ENCODE measurements at regions not wholly inside any gene's neighbourhood (a gene's known extent, or its start where the extent isn't known, plus 50 kb on each side); places are given as distances from the start of the nearest gene placed in this dataset.

DNA sequence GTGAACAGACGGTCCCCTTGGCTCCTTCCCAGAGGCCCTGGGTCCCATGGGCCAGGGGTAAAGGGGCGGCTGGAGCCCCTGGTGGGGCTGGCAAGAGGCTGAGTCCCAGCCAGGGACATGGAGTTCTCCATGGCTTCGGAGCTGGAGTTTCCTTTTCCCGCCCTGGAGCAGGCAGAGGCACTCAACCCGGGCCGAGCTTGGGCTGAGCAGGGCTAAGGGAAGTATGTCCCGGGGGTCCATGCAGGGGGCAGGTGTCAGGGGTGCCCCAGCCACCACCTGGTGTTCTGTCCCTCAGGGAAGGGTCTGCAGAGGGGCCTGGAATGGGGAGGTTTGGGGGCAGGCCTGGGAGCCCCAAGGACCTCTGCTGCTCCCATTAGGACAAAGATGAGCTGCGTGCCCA, 54.0 kb upstream of the TPM4 start:
- ATAC-seq, result no peak
- no peak overlapping the region for H3K27ac ChIP-seq
- TF ChIP-seq CTCF (IDR thresholded peaks at IDR 0.05) (no peak), POLR2A (IDR thresholded peaks at IDR 0.05) (no peak)
- intact Hi-C loops (cut with DNase I), result no loop called here
- no peaks in the 10 kb centered on the region for H3K27me3 ChIP-seq
- H3K36me3 ChIP-seq (replicated peaks in 1 of 2; ENCODE audit: insufficient read depth in 1 of 2, low read depth in 2 of 2), result no peaks in the 10 kb centered on the region
- H3K9me3 ChIP-seq, result no peaks in the 10 kb centered on the region
- 40 to 50% methylated on average over 2 to 8 of the region's 8 CpGs for WGBS, 2 donors
- no peak overlapping the region for H3K4me3 ChIP-seq
- DNase-seq, result no peak
- H3K4me1 ChIP-seq, result no peaks in the 10 kb centered on the region

DNA sequence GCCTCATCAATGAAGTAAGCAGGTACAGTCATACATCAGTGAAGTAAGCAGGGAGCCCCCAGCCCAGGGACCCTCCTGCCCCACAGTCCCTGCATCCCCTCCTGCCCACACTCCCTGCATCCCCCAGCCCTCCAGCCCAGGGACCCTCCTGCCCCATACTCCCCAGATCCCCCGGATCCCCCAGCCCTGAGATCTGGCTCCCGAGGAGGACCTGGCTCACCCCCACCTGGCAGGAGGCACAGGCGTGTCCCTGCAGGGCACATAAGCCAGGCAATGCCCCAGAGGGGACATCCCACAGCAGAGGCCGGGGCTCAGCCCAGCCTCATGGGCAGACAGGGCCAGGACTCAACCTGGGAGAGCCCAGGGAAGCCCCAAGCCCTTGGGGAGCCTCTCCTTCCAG, 53.6 kb upstream of the TPM4 start:
- Histone ChIP-seq H3K36me3 (replicated peaks in 1 of 2; ENCODE audit: insufficient read depth in 1 of 2, low read depth in 2 of 2) (no peaks in the 10 kb centered on the region), H3K27ac (no peak overlapping the region), H3K4me3 (no peak overlapping the region), H3K4me1 (no peaks in the 10 kb centered on the region), H3K27me3 (no peaks in the 10 kb centered on the region), H3K9me3 (no peaks in the 10 kb centered on the region)
- 63 to 69% methylated on average over 2 to 4 of the region's 4 CpGs for WGBS, 2 donors
- intact Hi-C loops (cut with DNase I), result no loop called here
- TF ChIP-seq CTCF (IDR thresholded peaks at IDR 0.05) (no peak), POLR2A (IDR thresholded peaks at IDR 0.05) (no peak)
- no peak for DNase-seq
- no peak for ATAC-seq

- no peak for DNase-seq
- WGBS, 2 donors, result 0 to 67% methylated on average over 1 to 14 of the region's 14 CpGs
- no peak for TF ChIP-seq POLR2A (IDR thresholded peaks at IDR 0.05)
- Histone ChIP-seq H3K27me3 (no peaks in the 10 kb centered on the region), H3K27ac (no peak overlapping the region), H3K4me3 (no peak overlapping the region), H3K36me3 (replicated peaks in 1 of 2; ENCODE audit: insufficient read depth in 1 of 2, low read depth in 2 of 2) (no peaks in the 10 kb centered on the region), H3K4me1 (no peaks in the 10 kb centered on the region), H3K9me3 (no peaks in the 10 kb centered on the region)
- intact Hi-C loops (cut with DNase I), result no loop called here
- no peak for ATAC-seq
These were observed 53.0 kb upstream of the TPM4 start for GRCh38 chr19:16023146-16023915.

DNA sequence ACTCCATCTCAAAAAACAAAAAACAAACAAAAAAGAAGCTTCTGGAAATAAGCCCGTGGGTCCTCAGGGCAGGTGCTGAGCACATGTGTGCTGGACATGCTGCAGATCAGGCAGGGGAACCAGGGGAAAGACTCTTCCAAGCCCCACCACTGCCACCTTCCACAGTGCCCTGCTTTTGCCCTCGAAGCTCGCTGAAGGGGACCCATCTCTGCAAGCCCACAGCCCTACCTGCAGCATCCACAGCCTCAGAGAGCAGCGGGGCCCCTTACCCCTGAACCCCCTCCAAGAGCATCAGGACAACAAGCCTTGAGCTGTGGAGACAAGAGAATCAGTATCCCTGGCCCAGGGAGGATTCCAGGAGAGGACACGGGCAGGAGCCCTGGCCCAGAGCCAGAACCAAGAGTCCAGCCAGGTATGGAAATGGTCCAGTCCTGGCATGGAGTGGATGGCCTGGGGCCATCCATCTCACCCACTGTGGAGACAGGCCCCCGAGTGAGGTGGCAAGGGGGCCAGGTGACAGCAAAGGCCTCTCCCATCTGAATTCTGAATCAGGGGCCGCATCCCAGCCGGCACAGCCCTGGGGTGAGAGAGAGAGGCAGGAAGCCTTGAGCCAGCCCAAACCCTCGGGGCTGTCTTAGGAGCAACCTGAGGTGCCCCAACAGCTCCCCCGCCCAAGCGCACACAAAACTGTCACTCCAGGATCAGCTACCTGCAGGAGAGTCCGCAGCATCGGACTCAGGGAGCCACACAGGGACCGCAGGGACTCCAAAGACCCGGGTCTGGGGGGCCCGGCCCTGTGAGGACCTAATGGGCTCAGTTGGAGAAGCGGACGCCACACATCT, 51.8 kb upstream of the TPM4 start:
- no peaks in the 10 kb centered on the region for H3K4me1 ChIP-seq
- intact Hi-C loops (cut with DNase I), result no loop called here
- no peak overlapping the region for H3K4me3 ChIP-seq
- H3K9me3 ChIP-seq, result no peaks in the 10 kb centered on the region
- DNase-seq, result no peak
- TF ChIP-seq CTCF (IDR thresholded peaks at IDR 0.05) (no peak), POLR2A (IDR thresholded peaks at IDR 0.05) (no peak)
- H3K36me3 ChIP-seq (replicated peaks in 1 of 2; ENCODE audit: insufficient read depth in 1 of 2, low read depth in 2 of 2), result no peaks in the 10 kb centered on the region
- H3K27ac ChIP-seq, result no peak overlapping the region
- WGBS, 2 donors, result 36 to 72% methylated on average over 2 to 12 of the region's 18 CpGs
- no peaks in the 10 kb centered on the region for H3K27me3 ChIP-seq
- no peak for ATAC-seq

Data from body of pancreas (tissue), 4 donors.